ENCODE measurements at regions not wholly inside any gene's neighbourhood (a gene's known extent, or its start where the extent isn't known, plus 50 kb on each side); places are given as distances from the start of the nearest gene placed in this dataset.

- no peak for DNase-seq
- ATAC-seq, result peak in 1 of 4 donors; percentile 29
- intact Hi-C loops (cut with DNase I), result no loop called here
- TF ChIP-seq CTCF (IDR thresholded peaks at IDR 0.05) (no peak), POLR2A (IDR thresholded peaks at IDR 0.05) (no peak)
- WGBS, 4 donors, result 70 to 83% (median 79%) methylated on average over 11 to 13 of the region's 13 CpGs
- Histone ChIP-seq H3K4me3 (no peak overlapping the region), H3K27ac (no peak overlapping the region), H3K4me1 (no peaks in the 10 kb centered on the region), H3K9me3 (no peaks in the 10 kb centered on the region), H3K27me3 (peaks cover 0 to 17% (median 0%) of the 10 kb centered on the region in 9 donors), H3K36me3 (no peaks in the 10 kb centered on the region)
Measured at GRCh38 chr6:168942646-168943045, 311.0 kb downstream of the THBS2 start.

- Histone ChIP-seq H3K9me3 (no peaks in the 10 kb centered on the region), H3K27ac (no peak overlapping the region), H3K36me3 (no peaks in the 10 kb centered on the region), H3K27me3 (peaks cover 0 to 17% (median 0%) of the 10 kb centered on the region in 9 donors), H3K4me1 (no peaks in the 10 kb centered on the region), H3K4me3 (no peak overlapping the region)
- TF ChIP-seq POLR2A (IDR thresholded peaks at IDR 0.05) (no peak), CTCF (IDR thresholded peaks at IDR 0.05) (no peak)
- WGBS, 4 donors, result 10 to 32% (median 28%) methylated on average over 2 of the region's 2 CpGs
- intact Hi-C loops (cut with DNase I), result no loop called here
- ATAC-seq, result no peak
- DNase-seq, result no peak
Measured at GRCh38 chr6:168941036-168941435, 312.6 kb downstream of the THBS2 start.

GRCh38 chr6:168939796-168940195, 313.9 kb downstream of the THBS2 start:
- TF ChIP-seq POLR2A (IDR thresholded peaks at IDR 0.05) (no peak), CTCF (IDR thresholded peaks at IDR 0.05) (no peak)
- H3K36me3 ChIP-seq, result no peaks in the 10 kb centered on the region
- H3K27ac ChIP-seq, result no peak overlapping the region
- intact Hi-C loops (cut with DNase I), result no loop called here
- H3K4me1 ChIP-seq, result no peaks in the 10 kb centered on the region
- no peak for DNase-seq
- no peaks in the 10 kb centered on the region for H3K9me3 ChIP-seq
- no peak for ATAC-seq
- WGBS, 4 donors, result 89 to 94% (median 90%) methylated on average over 13 of the region's 13 CpGs
- H3K4me3 ChIP-seq, result no peak overlapping the region
- H3K27me3 ChIP-seq, result peaks cover 0 to 17% (median 0%) of the 10 kb centered on the region in 9 donors

- H3K4me1 ChIP-seq, result no peaks in the 10 kb centered on the region
- H3K36me3 ChIP-seq, result no peaks in the 10 kb centered on the region
- peaks cover 0 to 17% (median 0%) of the 10 kb centered on the region in 9 donors for H3K27me3 ChIP-seq
- H3K27ac ChIP-seq, result no peak overlapping the region
- TF ChIP-seq CTCF (IDR thresholded peaks at IDR 0.05) (no peak), POLR2A (IDR thresholded peaks at IDR 0.05) (no peak)
- no peaks in the 10 kb centered on the region for H3K9me3 ChIP-seq
- DNase-seq (no peak), ATAC-seq (no peak)
- no peak overlapping the region for H3K4me3 ChIP-seq
- intact Hi-C loops (cut with DNase I), result no loop called here
- WGBS, 4 donors, result 63 to 74% (median 68%) methylated on average over 4 of the region's 4 CpGs
Measured at GRCh38 chr6:168939041-168939440, 314.6 kb downstream of the THBS2 start.

Data from heart left ventricle (tissue), 16 donors.